ENCODE measurements at regions not wholly inside any gene's neighbourhood (a gene's known extent, or its start where the extent isn't known, plus 50 kb on each side); places are given as distances from the start of the nearest gene placed in this dataset.

DNA sequence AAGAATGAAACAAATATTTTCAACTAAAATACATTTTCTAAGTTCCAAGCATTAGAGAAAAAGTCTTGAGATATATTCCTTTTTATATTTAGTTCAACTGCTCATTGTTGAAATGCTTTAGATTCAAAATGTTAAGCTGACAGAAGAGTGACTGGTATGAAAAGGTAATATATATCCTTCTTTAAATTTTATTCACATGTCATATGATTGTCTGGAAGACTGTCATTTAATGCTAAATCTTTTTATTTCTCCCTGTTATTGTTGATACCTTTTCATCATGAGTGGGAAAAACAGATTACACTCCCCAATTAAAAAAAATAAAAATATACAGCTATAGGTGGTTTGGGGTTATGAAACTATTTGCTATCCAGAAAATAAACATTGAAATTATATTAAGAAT lies 965.4 kb downstream of the JRKL start:
- no peaks in the 10 kb centered on the region for H3K9me2 ChIP-seq (replicated peaks; ENCODE audit: insufficient read depth, low read length)
- H2AFZ ChIP-seq (ENCODE audit: low read depth, low read length, severe bottlenecking): no peak overlapping the region
- no peaks in the 10 kb centered on the region for H4K20me1 ChIP-seq (ENCODE audit: low read depth, low read length)
- no peak overlapping the region for H3K4me3 ChIP-seq (ENCODE audit: insufficient read depth, low read length, poor library complexity, severe bottlenecking)
- no peak for TF ChIP-seq EZH2phosphoT487 (conservative IDR thresholded peaks at IDR 0.05; ENCODE audit: low read length)
- H3F3A ChIP-seq (ENCODE audit: insufficient read depth): no peaks in the 10 kb centered on the region
- H3K9me3 ChIP-seq (ENCODE audit: insufficient read depth, low read length): no peaks in the 10 kb centered on the region
- H3K9ac ChIP-seq (ENCODE audit: low read length): no peak overlapping the region
- no peak overlapping the region for H3K27ac ChIP-seq (ENCODE audit: low read depth, low read length)
- no peak overlapping the region for H3K4me2 ChIP-seq (ENCODE audit: low read depth, low read length, poor library complexity, severe bottlenecking)
- H3K27me3 ChIP-seq (ENCODE audit: low read length): no peaks in the 10 kb centered on the region
- no peaks in the 10 kb centered on the region for H3K79me2 ChIP-seq (ENCODE audit: insufficient read depth, low read length)
- no peaks in the 10 kb centered on the region for H3K36me3 ChIP-seq (ENCODE audit: low read length)

GRCh38 chr11:97356144-97356543 lies 966.3 kb downstream of the JRKL start:
- Histone ChIP-seq H3K27ac (ENCODE audit: low read depth, low read length) (no peak overlapping the region), H3K79me2 (ENCODE audit: insufficient read depth, low read length) (no peaks in the 10 kb centered on the region), H3K27me3 (ENCODE audit: low read length) (no peaks in the 10 kb centered on the region), H4K20me1 (ENCODE audit: low read depth, low read length) (no peaks in the 10 kb centered on the region), H3K9ac (ENCODE audit: low read length) (no peak overlapping the region), H3K4me3 (ENCODE audit: insufficient read depth, low read length, poor library complexity, severe bottlenecking) (no peak overlapping the region), H3K36me3 (ENCODE audit: low read length) (no peaks in the 10 kb centered on the region), H3F3A (ENCODE audit: insufficient read depth) (no peaks in the 10 kb centered on the region), H2AFZ (ENCODE audit: low read depth, low read length, severe bottlenecking) (no peak overlapping the region), H3K9me3 (ENCODE audit: insufficient read depth, low read length) (no peaks in the 10 kb centered on the region), H3K4me2 (ENCODE audit: low read depth, low read length, poor library complexity, severe bottlenecking) (no peak overlapping the region), H3K9me2 (replicated peaks; ENCODE audit: insufficient read depth, low read length) (no peaks in the 10 kb centered on the region)
- TF ChIP-seq CTCF (IDR thresholded peaks at IDR 0.05; ENCODE audit: insufficient read depth, low read length, poor library complexity, severe bottlenecking) (no peak), EZH2phosphoT487 (conservative IDR thresholded peaks at IDR 0.05; ENCODE audit: low read length) (no peak)

DNA sequence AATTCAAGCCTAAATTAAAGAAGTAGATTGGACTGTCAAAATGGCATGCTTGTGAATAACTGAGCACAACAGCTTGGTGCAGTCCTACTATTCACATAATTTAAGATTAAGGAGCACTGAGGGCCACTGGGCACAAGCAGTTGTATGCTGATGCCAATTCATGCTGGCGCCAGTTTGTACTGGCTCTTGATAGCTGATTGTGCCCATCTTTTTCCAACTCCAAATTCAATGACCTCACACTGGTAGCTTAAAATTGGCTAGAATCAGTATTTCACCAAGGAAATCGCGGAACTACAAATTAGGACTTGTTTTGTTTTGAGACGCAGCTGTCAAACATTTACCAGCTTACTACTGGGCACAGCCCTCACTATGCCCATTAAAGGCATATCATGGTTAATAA lies 969.2 kb downstream of the JRKL start:
- no peak overlapping the region for H3K4me3 ChIP-seq (ENCODE audit: insufficient read depth, low read length, poor library complexity, severe bottlenecking)
- no peaks in the 10 kb centered on the region for H4K20me1 ChIP-seq (ENCODE audit: low read depth, low read length)
- H2AFZ ChIP-seq (ENCODE audit: low read depth, low read length, severe bottlenecking): no peak overlapping the region
- H3K27ac ChIP-seq (ENCODE audit: low read depth, low read length): no peak overlapping the region
- H3K9me3 ChIP-seq (ENCODE audit: insufficient read depth, low read length): no peaks in the 10 kb centered on the region
- H3K79me2 ChIP-seq (ENCODE audit: insufficient read depth, low read length): no peaks in the 10 kb centered on the region
- H3K36me3 ChIP-seq (ENCODE audit: low read length): no peaks in the 10 kb centered on the region
- no peak overlapping the region for H3K4me2 ChIP-seq (ENCODE audit: low read depth, low read length, poor library complexity, severe bottlenecking)
- H3K27me3 ChIP-seq (ENCODE audit: low read length): no peaks in the 10 kb centered on the region
- no peaks in the 10 kb centered on the region for H3K9me2 ChIP-seq (replicated peaks; ENCODE audit: insufficient read depth, low read length)
- H3K9ac ChIP-seq (ENCODE audit: low read length): no peak overlapping the region
- no peaks in the 10 kb centered on the region for H3F3A ChIP-seq (ENCODE audit: insufficient read depth)
- no peak for TF ChIP-seq EZH2phosphoT487 (conservative IDR thresholded peaks at IDR 0.05; ENCODE audit: low read length)
- TF ChIP-seq CTCF (IDR thresholded peaks at IDR 0.05; ENCODE audit: insufficient read depth, low read length, poor library complexity, severe bottlenecking): no peak

DNA sequence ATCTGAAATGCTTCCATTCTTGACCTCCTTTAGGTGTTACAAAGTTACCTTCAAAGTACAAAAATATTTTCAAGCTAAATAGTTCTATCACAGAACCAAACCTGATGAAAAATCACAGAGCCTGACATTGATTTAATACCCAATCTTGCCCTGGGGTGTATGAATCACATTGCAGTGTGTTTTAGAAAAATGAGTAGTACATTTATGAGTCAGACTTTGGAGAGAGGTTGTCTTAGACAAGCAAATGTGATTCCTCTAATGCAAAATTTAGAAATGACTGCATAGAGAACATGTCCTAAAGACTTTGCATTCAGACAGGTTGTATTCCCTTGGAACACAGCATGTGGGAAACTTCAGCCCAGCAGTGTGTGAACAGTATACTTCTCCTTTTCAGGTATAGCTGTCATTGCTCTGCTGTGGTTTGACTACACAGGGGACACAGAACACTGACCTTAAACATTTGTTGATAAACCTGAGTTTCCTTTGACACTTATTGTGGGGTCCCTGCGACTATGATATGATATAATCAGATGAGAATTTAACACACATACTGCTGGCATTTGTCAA lies 972.1 kb downstream of the JRKL start:
- no peak overlapping the region for H3K4me2 ChIP-seq (ENCODE audit: low read depth, low read length, poor library complexity, severe bottlenecking)
- H3K4me3 ChIP-seq (ENCODE audit: insufficient read depth, low read length, poor library complexity, severe bottlenecking): no peak overlapping the region
- H2AFZ ChIP-seq (ENCODE audit: low read depth, low read length, severe bottlenecking): no peak overlapping the region
- no peaks in the 10 kb centered on the region for H3K9me3 ChIP-seq (ENCODE audit: insufficient read depth, low read length)
- H3K9ac ChIP-seq (ENCODE audit: low read length): no peak overlapping the region
- H3K27me3 ChIP-seq (ENCODE audit: low read length): no peaks in the 10 kb centered on the region
- no peaks in the 10 kb centered on the region for H3F3A ChIP-seq (ENCODE audit: insufficient read depth)
- H4K20me1 ChIP-seq (ENCODE audit: low read depth, low read length): no peaks in the 10 kb centered on the region
- no peaks in the 10 kb centered on the region for H3K36me3 ChIP-seq (ENCODE audit: low read length)
- no peaks in the 10 kb centered on the region for H3K9me2 ChIP-seq (replicated peaks; ENCODE audit: insufficient read depth, low read length)
- no peaks in the 10 kb centered on the region for H3K79me2 ChIP-seq (ENCODE audit: insufficient read depth, low read length)
- H3K27ac ChIP-seq (ENCODE audit: low read depth, low read length): no peak overlapping the region
- no peak for TF ChIP-seq EZH2phosphoT487 (conservative IDR thresholded peaks at IDR 0.05; ENCODE audit: low read length)
- TF ChIP-seq CTCF (IDR thresholded peaks at IDR 0.05; ENCODE audit: insufficient read depth, low read length, poor library complexity, severe bottlenecking): no peak
